ENCODE measurements at regions not wholly inside any gene's neighbourhood (a gene's known extent, or its start where the extent isn't known, plus 50 kb on each side); places are given as distances from the start of the nearest gene placed in this dataset.

DNA sequence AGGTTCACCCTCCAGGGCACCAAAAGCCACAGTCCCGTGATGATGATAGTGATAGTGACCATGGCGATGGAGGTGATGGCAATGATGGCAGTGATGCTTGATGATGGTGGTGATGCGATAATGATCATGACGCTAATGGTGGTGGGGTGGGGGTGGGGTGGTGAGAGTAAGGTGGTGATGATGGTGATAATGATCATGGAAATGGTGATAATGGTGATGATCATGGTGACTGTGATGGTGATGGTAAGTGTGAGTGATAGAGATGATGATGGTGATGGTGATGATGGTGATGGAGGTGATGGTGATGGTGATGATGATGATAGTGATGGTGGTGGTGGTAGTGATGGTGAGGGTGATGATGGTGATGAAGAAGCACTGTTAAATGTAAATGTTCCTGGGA, 96.9 kb downstream of the SYNE3 start:
- no peak overlapping the region for H3K4me3 ChIP-seq
- no peak overlapping the region for H3K27ac ChIP-seq

DNA sequence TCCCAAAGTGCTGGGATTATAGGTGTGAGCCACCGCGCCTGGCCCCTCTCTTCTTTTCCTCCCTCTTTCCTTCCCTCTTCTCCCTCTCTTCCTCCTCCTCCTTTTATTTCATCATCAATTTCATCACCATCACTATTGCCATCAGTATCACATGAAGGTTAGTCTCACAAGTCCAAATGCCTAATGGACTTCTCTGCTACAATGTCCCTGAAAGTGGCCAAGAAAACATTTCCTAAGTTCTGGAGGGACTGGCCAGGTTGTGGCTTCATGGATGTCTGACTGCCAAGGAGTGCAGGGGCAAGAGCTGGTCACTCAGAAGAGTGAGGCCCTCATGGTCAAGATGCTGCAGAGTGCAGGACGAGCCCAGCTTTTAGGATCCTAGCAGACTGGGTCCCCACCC, 97.6 kb downstream of the SYNE3 start:
- Histone ChIP-seq H3K27ac (no peak overlapping the region), H3K4me3 (no peak overlapping the region)

DNA sequence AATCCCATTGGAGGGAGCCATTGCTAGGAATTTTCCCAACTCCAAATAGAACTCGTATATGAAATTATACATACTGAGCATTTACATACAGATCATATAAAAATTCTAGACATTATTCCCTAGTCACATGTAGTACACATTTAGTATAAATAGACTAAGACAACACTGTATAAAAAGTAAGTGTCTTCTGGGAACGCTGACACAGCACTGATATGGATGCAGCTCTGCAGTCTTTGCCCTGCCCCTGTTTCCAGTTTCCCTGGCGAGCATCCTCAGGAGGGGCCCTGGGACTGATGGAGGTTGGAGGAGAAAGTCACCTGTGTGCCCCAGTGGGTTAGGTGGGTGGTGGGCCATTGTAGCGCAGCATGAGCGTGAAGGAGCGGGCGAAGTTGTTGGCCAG, 97.8 kb upstream of the CLMN start:
- no peak overlapping the region for H3K27ac ChIP-seq
- no peak overlapping the region for H3K4me3 ChIP-seq

DNA sequence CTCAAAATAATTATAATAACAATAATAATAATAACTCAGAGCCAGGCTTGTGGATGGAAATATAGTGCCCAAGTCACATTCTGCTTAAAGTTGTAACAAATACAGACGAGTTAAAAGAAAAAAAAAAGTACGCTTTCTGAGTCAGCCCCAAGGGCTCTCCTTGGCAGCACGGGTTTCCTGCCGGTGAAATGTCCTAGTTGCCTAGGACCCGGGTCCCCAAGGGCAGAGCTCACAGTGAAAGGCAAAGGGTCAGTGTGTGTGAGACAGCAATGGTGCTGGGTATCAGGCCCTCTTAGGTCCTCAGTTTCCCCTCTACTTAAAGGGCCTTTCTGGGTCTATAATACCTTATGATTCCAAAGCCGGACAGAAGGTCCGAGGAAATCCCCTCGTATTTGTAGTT, 96.3 kb upstream of the CLMN start:
- no peak overlapping the region for H3K27ac ChIP-seq

DNA sequence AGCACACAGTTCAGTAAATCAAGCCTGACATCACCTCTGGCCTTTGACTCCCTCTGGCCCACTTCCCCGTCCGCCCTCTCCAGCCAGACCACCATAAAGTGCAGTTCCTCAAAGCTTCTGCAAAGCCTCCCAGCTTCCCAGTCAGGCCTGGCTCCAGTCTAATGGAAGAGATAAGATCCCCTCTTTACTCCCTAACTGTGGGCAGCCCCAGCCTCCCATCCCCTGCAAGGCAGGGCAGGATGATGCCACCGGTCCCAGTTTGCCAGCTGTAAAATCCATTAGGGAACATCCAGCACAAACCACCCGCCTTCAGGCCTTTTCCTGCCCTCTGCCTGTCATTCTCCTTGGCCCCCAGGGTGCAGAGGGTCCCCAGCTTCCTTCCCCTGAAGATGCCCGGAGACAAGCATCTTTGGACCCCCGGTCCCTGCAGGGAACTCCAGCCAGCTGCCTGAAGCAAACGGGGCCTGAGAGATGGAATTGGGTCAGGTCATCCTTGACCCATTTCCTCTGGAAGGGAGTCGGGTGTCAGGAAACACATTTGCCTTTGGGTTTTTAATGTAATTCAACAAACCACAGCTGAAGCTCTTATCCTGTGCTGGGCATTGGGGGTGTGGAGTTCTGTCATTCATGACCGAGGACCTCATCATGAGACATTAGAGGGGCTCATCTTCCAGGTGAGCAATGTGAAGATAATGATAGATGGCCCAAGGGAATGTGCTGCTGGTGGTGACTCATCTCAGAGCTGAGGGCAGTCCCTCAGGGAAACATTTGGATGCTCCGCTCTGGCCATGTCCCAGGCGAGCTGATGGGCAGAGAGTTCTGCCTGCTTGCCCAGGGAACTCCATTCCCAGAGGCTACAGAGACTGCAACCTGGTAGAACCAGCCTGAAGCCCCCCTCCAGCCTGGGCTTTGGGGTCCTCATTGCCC, 93.8 kb upstream of the CLMN start:
- Histone ChIP-seq H3K4me3 (no peak overlapping the region), H3K27ac (no peak overlapping the region)

More for the DNA sequence above, 96.3 kb upstream of the CLMN start:
- no peak overlapping the region for H3K4me3 ChIP-seq

DNA sequence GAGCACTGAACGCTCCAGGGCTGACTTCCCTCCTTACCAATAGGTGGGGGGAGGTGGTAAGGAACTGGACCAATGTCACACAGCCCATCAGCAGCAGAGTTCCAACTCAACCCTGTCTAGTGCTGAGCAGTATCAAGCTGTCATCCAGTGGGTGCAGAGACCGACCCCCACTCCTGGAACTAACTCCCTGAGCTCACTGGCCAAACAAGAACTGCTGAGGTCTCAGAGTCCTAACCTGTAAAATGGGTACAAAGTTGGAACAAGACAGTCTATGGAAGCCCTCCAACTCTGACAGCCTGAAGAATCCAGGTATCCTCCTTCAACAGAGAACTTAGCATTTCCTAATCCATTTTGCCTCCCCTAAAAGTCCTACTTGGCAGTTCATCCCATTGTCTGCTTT, 91.1 kb upstream of the CLMN start:
- Histone ChIP-seq H3K27ac (no peak overlapping the region), H3K4me3 (no peak overlapping the region)

DNA sequence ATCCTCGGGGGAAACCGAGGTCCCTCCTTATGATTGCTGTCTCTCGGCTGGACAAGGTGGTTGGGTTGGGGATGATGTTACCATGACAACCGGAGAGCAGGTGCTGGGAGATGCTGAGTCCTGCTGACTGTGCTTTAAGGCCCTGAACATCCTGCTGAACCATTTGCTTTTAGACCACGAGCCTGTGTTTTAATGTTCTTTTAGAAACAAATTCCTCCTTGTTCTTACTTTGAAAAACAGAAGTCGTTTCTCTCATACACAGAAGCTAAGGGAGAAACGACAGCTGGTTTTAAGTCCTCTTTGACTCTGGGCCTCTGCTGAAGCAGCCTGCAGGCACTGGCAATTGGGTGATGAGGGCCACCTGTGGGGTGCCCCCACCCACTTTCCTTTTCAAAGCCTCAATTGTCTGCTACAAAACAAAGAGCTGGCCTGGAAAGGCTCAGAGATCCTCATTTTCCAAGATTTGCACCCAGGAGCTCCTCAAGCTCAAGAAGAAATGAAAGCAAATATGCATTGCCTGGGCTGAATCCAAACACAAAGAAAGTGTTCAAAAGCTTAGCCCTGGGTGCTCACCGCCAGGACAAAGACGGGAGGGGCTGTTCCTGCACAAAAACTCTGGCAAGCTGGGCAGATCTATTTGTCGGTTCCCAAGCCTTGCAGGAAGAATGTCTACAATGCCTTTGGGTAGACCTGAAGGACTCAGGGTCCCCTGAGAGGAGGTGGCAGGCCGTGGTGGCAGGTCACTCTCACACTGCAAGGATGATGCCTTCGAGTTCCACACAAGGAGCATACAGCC, 90.0 kb upstream of the CLMN start:
- Histone ChIP-seq H3K4me3 (no peak overlapping the region), H3K27ac (no peak overlapping the region)

DNA sequence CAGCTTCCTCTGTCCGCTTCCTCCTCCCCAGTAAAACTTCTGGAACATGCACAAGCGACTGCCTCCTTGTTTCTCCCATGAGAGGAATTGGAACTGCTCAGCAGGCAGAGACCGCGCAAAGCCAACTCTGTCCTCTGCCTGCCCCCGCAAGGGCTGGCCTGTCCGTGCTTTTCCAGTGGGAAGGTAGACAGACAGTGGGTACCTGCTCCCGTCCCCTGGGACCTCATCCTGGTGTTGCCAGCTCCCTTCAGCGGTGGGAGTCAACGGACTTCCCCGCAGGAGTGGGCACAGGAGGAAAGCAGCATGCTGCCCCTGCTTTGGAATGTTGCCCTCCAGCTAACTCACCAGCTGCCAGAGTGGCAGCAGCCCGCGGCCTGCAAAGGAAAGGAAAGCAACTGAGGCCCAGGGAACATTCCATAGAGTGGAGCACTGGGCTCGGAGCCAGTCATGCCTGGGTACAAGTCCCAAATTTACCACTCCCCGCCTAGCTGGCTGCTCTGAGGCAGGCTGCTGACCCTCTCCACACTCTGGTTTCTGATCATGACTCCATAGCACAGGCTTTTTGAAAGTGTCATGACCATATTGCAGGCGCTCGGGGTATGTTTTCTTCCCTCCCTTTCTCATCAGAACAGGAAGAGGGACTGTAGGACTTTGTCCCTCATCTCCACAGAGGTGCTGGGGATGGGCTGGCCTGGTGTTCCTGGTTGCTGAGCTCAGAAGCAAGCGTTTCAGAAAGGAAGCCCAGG, 89.2 kb upstream of the CLMN start:
- Histone ChIP-seq H3K27ac (peak overlapping the region in 2 of 21 experiments; percentile 9 to 29), H3K4me3 (no peak overlapping the region)

DNA sequence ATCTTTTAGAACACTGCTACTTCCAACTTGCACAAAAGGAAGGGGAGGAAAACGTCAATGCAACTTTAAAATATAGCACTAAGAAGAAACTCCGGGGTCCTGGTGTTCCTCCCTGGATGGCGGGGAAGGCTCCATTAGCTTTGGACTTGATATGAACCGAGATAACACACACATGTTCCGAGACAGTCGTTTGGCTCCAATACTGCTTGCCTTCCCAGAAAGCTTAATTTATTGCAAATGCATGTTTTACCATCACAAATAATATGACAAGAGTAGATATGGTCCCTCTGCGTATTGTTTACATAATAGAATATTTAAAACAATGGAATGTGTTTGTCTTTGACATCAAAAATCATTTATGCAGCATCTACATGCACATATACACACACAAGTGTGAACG, 87.6 kb upstream of the CLMN start:
- Histone ChIP-seq H3K27ac (no peak overlapping the region), H3K4me3 (no peak overlapping the region)

DNA sequence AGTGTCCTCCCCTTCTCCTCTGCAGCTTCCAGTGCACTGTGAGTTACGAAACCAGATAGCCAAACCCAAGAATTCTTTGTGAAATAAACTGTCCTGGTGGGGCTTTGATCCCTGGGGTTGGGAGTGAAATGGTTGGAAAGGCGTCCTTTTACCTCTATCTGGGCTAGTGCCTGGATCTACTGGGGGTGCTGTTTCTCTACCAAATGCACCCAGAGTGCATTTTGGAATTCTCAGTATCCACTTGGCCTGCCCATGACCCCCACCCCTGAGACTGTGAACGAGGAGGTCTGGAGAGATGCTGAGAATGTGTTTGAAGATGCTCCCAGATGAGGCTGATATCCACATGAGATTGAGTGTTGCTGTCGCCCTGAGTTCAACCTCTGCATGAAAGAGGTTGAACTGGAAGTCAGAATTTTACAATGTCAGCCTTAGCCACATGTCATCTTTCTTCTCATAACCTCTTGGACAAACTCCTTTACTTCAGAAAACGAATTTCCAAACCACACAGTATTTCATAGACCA, 87.1 kb upstream of the CLMN start:
- H3K4me3 ChIP-seq, result no peak overlapping the region

DNA sequence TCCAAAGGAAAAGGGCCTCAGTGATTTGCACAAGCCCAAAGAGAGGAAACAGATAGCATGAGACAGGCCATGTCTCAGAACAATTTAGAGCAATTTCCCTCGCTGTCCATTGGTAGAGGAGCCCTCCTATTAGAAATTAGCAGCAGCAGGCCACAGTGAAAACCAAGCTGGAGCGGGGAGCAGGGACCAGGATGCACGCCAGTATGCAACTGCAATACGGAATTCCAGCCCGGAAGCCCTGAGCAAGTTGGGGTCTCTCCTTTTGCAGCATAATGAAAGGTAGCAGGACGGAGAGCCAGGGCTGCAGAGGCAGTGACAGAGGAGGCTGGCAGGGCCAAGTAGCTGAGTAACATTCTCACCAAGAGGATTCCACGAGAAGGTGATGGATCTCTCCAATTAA, 84.9 kb upstream of the CLMN start:
- H3K27ac ChIP-seq, result no peak overlapping the region
- no peak overlapping the region for H3K4me3 ChIP-seq

More for the DNA sequence above, 87.1 kb upstream of the CLMN start:
- H3K27ac ChIP-seq, result peak overlapping the region in 1 of 21 experiments; percentile 17

DNA sequence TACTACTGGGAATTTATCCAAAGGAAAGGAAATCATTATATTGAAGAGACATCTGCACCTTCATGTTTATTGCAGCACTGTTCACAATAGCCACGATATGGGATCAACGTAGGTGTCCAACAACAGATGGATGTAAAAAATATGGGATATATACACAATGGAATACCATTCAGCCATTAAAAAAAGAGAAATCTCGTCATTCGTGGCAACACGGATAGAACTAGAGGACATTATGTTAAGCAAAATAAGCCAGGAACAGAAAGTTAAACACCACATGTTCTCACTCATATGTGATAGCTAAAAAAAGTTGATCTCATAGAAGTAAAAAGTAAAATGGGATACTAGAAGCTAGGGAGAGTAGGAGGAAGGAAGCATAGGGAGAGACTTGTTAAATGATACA, 82.9 kb upstream of the CLMN start:
- no peak overlapping the region for H3K27ac ChIP-seq
- H3K4me3 ChIP-seq, result no peak overlapping the region

DNA sequence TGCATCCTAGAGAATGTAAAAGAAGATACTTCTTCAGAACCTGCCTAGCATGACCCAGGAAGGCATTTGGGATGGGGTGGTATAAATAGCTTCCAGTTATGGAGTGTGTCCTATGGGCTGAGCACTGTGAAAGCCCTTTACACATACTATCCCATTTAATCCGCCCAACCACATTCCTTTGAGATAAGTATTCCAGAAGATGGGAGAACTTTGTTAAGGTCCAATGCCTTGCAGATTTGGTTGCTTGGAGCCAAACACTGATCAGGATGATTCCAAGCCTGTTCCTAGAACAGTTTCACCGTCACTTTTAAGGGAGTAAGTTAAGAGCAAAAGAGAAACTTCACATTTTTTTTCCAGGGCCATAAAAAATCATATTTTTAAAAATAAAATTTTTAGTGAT, 82.5 kb upstream of the CLMN start:
- H3K27ac ChIP-seq, result no peak overlapping the region

DNA sequence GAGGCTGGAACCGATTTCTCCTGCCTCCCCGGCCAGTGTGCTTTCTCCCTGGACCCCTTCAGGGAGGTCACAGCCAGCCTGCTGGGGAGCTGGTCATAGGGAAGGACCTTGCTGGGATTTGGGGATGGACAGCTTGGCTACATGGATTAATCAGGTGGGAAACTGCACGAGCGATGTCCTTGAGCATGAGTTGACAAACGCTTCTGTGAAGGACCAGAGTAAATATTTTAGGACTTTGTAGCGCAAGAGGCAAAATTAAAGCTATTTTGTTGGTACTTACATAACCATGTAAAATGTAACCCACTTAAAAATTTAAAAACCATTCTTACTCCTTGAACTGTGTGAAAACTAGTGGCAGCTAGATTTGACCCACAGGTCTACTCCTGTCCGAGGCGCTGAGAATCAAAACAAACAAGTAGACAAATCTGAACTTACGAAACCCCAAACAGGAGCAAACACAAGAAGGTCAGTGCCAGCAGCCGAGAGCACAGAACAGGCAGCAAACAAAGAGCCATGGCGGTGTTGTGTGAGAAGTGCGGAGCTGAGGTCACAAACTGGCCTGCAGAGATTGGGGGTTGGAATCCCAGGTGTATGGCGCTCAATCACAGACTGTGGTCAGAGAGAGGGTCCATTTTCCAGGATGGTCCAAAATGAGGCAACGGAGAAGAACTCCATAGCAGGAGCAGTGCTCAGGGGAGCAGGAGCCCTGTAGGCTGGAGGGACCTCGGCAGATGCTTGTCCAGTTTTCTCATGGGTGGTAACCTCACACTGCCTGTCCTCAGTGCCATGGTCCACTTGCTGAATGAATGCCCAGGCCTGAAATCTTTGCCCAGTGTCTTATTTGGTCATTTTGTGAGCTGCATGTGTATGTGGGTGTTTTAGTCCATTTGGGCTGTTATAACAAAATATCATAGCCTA, 79.2 kb upstream of the CLMN start:
- H3K27ac ChIP-seq, result no peak overlapping the region

More for the DNA sequence above, 82.5 kb upstream of the CLMN start:
- no peak overlapping the region for H3K4me3 ChIP-seq

DNA sequence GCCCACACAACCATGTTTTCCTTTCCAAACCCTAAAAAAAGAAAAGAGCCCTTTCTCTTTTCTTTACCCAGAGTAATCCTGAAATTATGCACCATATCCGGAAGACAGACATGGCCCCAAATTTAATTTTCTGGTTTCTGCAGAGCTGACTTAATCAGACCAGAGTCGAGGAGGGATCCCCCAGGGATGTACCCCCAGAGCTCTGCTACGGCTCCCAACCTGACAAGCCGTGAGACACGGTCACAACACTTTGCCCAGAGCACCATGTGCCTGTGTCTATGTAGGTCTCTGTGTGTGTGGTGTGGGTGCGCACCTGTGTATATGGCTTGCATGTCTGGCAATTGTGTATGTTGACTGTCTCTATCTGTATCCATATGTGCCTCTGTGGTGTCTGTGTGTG, 77.6 kb upstream of the CLMN start:
- H3K27ac ChIP-seq, result no peak overlapping the region
- no peak overlapping the region for H3K4me3 ChIP-seq

More for the DNA sequence above, 79.2 kb upstream of the CLMN start:
- no peak overlapping the region for H3K4me3 ChIP-seq

DNA sequence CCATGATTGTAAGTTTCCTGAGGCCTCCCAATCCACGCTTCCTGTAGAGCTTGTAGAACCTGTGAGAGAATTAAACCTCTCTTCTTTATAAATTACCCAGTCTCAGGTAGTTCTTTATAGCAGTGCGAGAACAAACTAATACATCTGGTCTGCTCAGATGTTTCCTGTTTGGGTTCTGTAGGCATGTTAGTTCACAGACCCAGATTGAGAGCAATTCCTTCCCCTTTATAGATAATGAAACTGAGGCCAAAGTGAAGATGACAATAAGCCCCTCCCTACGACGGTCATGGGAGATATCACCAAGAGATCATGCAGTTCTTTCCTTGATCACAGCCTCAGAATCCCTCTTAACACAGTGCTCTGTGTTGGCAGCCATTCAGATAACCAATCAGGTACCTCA, 76.5 kb upstream of the CLMN start:
- no peak overlapping the region for H3K27ac ChIP-seq
- no peak overlapping the region for H3K4me3 ChIP-seq

DNA sequence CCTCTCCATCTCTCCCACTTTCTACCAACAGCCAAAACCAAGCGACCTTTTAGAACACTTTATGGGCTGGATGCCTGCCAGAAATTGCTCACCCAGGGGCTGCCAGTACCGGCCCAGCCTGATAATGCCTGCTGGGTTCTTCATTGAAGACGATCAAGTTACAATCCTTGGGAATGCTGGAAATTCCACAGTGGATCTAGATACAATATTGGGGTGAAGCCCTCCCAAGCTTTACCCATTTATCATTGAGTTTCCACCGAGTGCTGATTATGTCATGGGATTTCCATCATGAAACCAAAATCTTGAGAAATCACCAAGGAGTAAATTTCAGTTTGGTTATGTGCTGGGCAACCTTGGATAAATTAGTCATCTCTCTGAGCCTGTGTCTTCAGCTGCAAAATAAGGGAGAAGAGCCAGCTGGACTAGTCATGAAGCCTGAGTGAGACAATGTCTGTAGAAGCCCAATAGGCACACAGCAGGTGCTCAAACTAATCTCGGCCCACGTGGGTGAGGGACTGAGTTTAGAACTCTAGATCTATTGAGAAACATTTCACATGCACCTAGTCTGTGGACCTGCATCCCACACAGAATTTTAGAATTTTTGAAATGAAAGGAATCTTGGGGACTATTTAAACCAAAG, 75.5 kb upstream of the CLMN start:
- no peak overlapping the region for H3K27ac ChIP-seq

DNA sequence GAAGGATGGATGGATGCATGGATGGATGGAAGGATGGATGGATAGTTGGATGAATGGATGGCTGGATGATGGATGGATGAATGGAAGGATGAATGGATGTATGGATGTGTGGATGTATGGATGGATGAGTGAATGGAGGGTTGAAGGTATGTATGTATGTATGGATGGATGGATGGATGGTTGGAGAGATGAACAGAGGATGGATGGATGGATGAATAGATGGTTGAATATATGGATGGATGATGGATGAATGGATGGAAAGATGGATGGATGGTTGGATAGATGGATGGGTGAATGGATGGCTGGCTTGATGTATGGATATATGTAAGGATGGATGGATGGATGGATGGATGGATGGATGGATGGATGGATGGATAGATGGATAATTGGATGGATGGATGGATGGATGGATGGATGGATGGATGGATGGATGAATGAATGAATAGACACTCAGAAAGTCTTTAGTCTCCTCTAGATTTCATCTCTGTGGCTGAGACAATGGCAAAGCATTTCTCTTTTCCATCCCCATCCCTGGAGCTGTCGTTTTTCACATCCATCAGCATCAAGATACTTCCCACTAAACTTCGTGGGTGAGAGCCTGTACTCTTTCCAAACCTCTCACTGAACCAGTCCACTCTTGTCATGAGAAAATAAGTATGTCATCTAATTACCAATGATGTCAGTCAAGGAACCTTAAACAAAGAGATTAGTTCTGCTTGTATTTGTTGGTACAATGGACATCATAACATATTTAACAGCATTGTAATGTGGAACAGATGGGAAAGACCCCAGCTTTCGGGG, 74.8 kb upstream of the CLMN start:
- no peak overlapping the region for H3K4me3 ChIP-seq

More for the DNA sequence above, 75.5 kb upstream of the CLMN start:
- no peak overlapping the region for H3K4me3 ChIP-seq

More for the DNA sequence above, 74.8 kb upstream of the CLMN start:
- H3K27ac ChIP-seq, result no peak overlapping the region
